ENCODE measurements at regions not wholly inside any gene's neighbourhood (a gene's known extent, or its start where the extent isn't known, plus 50 kb on each side); places are given as distances from the start of the nearest gene placed in this dataset.

DNA sequence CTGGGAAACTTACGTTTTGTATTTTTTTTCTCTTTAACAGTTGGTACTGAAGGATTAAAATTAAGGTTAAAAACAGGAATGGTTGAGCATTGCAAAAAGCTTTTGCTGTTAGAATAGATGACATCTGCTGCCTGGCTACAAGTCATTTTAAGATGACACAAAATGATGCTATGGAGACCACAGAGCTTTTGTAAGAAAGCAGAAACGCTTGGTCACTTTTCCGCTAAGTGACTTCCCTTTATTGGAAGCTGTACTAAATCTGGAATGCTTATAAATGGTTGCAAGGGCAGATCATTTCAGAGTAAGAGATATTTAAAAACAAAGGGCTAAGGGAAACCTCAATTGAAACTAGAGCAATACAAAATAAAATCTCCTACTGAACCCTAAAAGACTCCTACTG lies 544.0 kb downstream of the STK39 start:
- TF ChIP-seq, protein P1, sequence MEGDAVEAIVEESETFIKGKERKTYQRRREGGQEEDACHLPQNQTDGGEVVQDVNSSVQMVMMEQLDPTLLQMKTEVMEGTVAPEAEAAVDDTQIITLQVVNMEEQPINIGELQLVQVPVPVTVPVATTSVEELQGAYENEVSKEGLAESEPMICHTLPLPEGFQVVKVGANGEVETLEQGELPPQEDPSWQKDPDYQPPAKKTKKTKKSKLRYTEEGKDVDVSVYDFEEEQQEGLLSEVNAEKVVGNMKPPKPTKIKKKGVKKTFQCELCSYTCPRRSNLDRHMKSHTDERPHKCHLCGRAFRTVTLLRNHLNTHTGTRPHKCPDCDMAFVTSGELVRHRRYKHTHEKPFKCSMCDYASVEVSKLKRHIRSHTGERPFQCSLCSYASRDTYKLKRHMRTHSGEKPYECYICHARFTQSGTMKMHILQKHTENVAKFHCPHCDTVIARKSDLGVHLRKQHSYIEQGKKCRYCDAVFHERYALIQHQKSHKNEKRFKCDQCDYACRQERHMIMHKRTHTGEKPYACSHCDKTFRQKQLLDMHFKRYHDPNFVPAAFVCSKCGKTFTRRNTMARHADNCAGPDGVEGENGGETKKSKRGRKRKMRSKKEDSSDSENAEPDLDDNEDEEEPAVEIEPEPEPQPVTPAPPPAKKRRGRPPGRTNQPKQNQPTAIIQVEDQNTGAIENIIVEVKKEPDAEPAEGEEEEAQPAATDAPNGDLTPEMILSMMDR (IDR thresholded peaks at IDR 0.05) = no peak
- TF ChIP-seq EP300 (IDR thresholded peaks at IDR 0.05) (no peak), POLR2AphosphoS5 (IDR thresholded peaks at IDR 0.05) (no peak), POLR2A (IDR thresholded peaks at IDR 0.05) (no peak)
